GM23338 (cell line): ENCODE measurements at regions not wholly inside any gene's neighbourhood (a gene's known extent, or its start where the extent isn't known, plus 50 kb on each side); places are given as distances from the start of the nearest gene placed in this dataset.

Experiments
- ATAC-seq: fragments of 200-7000 bp; cut with Tn5 transposase; 3 replicates; pipeline ENCODE4 v1.9.1; 2020
- DNase-seq: peaks from one replicate; pipeline ENCODE4 v3.0.0-alpha.2; 2015; ENCODE audit warnings: low spot score
- H2AFZ ChIP-seq: fragments of 200-600 bp; sonication (generic); 2 replicates; pipeline ENCODE4 v1.8.0; 2016; ENCODE audit warnings: antibody characterized with exemption, mild to moderate bottlenecking, moderate library complexity
- H3F3A ChIP-seq: fragments of 200-600 bp; sonication (generic); replicated peaks from 2 replicates; pipeline ENCODE4 v1.8.0; 2017; ENCODE audit warnings: antibody characterized with exemption, mixed run types, low read depth
- H3K27ac ChIP-seq: fragments of 200-600 bp; sonication (generic); 2 replicates; pipeline ENCODE4 v1.6.1; 2016; ENCODE audit warnings: low read depth
- H3K27me3 ChIP-seq: fragments of 200-600 bp; sonication (generic); 2 replicates; pipeline ENCODE4 v1.8.0; 2016; ENCODE audit warnings: mild to moderate bottlenecking, mixed run types, moderate library complexity; ENCODE audit not compliant: insufficient read depth
- H3K36me3 ChIP-seq: fragments of 200-600 bp; sonication (generic); 2 replicates; pipeline ENCODE4 v1.8.0; 2016; ENCODE audit warnings: mild to moderate bottlenecking; ENCODE audit not compliant: insufficient read depth
- H3K4me1 ChIP-seq: fragments of 200-600 bp; sonication (generic); 2 replicates; pipeline ENCODE4 v1.8.0; 2016; ENCODE audit warnings: mild to moderate bottlenecking, moderate library complexity; ENCODE audit not compliant: insufficient read depth
- H3K4me2 ChIP-seq: fragments of 200-600 bp; sonication (generic); 2 replicates; pipeline ENCODE4 v1.7.1; 2017; ENCODE audit warnings: mixed run types
- H3K4me3 ChIP-seq: fragments of 200-600 bp; sonication (generic); 2 replicates; pipeline ENCODE4 v1.6.1; 2016; ENCODE audit warnings: mixed run types
- H3K79me2 ChIP-seq: fragments of 200-600 bp; sonication (generic); replicated peaks from 2 replicates; pipeline ENCODE4 v1.8.0; 2017; ENCODE audit warnings: mild to moderate bottlenecking; ENCODE audit not compliant: insufficient read depth
- H3K9me2 ChIP-seq: fragments of 200-600 bp; sonication (generic); 2 replicates; pipeline ENCODE4 v1.8.0; 2017; ENCODE audit not compliant: insufficient read depth
- H4K20me1 ChIP-seq: fragments of 200-600 bp; sonication (generic); replicated peaks from 2 replicates; pipeline ENCODE4 v1.8.0; 2017; ENCODE audit warnings: mild to moderate bottlenecking; ENCODE audit not compliant: insufficient read depth
- H3K27ac Mint-ChIP-seq: 2 replicates; pipeline ENCODE4 v1.8.0; 2020; ENCODE audit warnings: inconsistent platforms, mild to moderate bottlenecking, moderate library complexity, mixed read lengths
- H3K27me3 Mint-ChIP-seq: 3 replicates; pipeline ENCODE4 v1.8.0; 2022; ENCODE audit warnings: low read depth, mild to moderate bottlenecking, moderate library complexity, mixed read lengths, inconsistent platforms; ENCODE audit not compliant: insufficient read depth, poor library complexity
- H3K36me3 Mint-ChIP-seq: 3 replicates; pipeline ENCODE4 v1.8.0; 2021; ENCODE audit warnings: low read depth, mild to moderate bottlenecking, inconsistent platforms, moderate library complexity, mixed read lengths
- H3K4me1 Mint-ChIP-seq: 3 replicates; pipeline ENCODE4 v1.8.0; 2020; ENCODE audit warnings: mild to moderate bottlenecking, inconsistent platforms, mixed read lengths
- H3K4me3 Mint-ChIP-seq: 3 replicates; pipeline ENCODE4 v1.8.0; 2021; ENCODE audit warnings: moderate library complexity, mild to moderate bottlenecking, inconsistent platforms, mixed read lengths
- H3K9me3 Mint-ChIP-seq: 3 replicates; pipeline ENCODE4 v1.8.0; 2020; ENCODE audit warnings: moderate library complexity, mild to moderate bottlenecking, inconsistent platforms, mixed read lengths
- CREB1 ChIP-seq: fragments of 250-450 bp; sonication (Bioruptor Pico); IDR thresholded peaks from 2 replicates; pipeline ENCODE4 v1.5.0; 2020; ENCODE audit warnings: low read depth, mild to moderate bottlenecking, moderate library complexity
- EZH2phosphoT487 ChIP-seq: fragments of 200-600 bp; sonication (generic); IDR thresholded peaks from one replicate; pipeline ENCODE4 v1.8.1; 2018; ENCODE audit warnings: antibody characterized with exemption; ENCODE audit not compliant: unreplicated experiment
- JUNB ChIP-seq: IDR thresholded peaks from one replicate; pipeline ENCODE4 v1.6.1; 2016; ENCODE audit warnings: antibody characterized with exemption; ENCODE audit not compliant: unreplicated experiment
- NANOG ChIP-seq: IDR thresholded peaks from 2 replicates; pipeline ENCODE4 v1.6.1; 2016; ENCODE audit warnings: antibody characterized with exemption, borderline replicate concordance
- POLR2AphosphoS5 ChIP-seq: IDR thresholded peaks from 2 replicates; pipeline ENCODE4 v1.6.1; 2016; ENCODE audit warnings: antibody characterized with exemption, low read depth
- REST ChIP-seq: IDR thresholded peaks from one replicate; pipeline ENCODE4 v1.6.1; 2018; ENCODE audit warnings: antibody characterized with exemption; ENCODE audit not compliant: unreplicated experiment
- STAT1 ChIP-seq: IDR thresholded peaks from one replicate; pipeline ENCODE4 v1.6.1; 2016; ENCODE audit warnings: antibody characterized with exemption; ENCODE audit not compliant: unreplicated experiment
- ZNF114 ChIP-seq: fragments of 250-450 bp; sonication (Bioruptor Pico); IDR thresholded peaks from 2 replicates; pipeline ENCODE4 v1.5.0; 2020; ENCODE audit warnings: mild to moderate bottlenecking, moderate library complexity
- ZNF331 ChIP-seq: fragments of 250-450 bp; sonication (Bioruptor Pico); IDR thresholded peaks from 2 replicates; pipeline ENCODE4 v1.5.0; 2020; ENCODE audit warnings: low read depth, mild to moderate bottlenecking, moderate library complexity
- ZNF462 ChIP-seq: fragments of 250-450 bp; sonication (Bioruptor Pico); IDR thresholded peaks from 2 replicates; pipeline ENCODE4 v1.5.0; 2020; ENCODE audit warnings: mild to moderate bottlenecking, moderate library complexity
- TF ChIP-seq, protein P1 (sequence below), 2 experiments: fragments of 200-600 bp in 1 of 2; sonication (generic) in 1 of 2; conservative IDR thresholded peaks; 2 replicates each; pipeline versions ENCODE4 v1.5.1 to v1.6.1; 2016 to 2017; ENCODE audit warnings: antibody characterized with exemption in 2 of 2, low read depth in 2 of 2, mild to moderate bottlenecking in 2 of 2, moderate library complexity in 1 of 2

- H2AFZ ChIP-seq = no peak overlapping the region
- H3F3A ChIP-seq = no peaks in the 10 kb centered on the region
- H3K27me3 Mint-ChIP-seq = no peaks in the 10 kb centered on the region
- H3K36me3 ChIP-seq = no peaks in the 10 kb centered on the region
- no peak overlapping the region for H3K4me3 Mint-ChIP-seq
- DNase-seq = no peak
- no peaks in the 10 kb centered on the region for H3K36me3 Mint-ChIP-seq
- no peaks in the 10 kb centered on the region for H4K20me1 ChIP-seq
- H3K79me2 ChIP-seq = no peaks in the 10 kb centered on the region
- no peaks in the 10 kb centered on the region for H3K4me1 Mint-ChIP-seq
- no peaks in the 10 kb centered on the region for H3K4me1 ChIP-seq
- ATAC-seq = no peak
- H3K4me3 ChIP-seq = no peak overlapping the region
- no peaks in the 10 kb centered on the region for H3K9me2 ChIP-seq
- H3K27ac Mint-ChIP-seq = no peak overlapping the region
- no peaks in the 10 kb centered on the region for H3K27me3 ChIP-seq
- no peaks in the 10 kb centered on the region for H3K9me3 Mint-ChIP-seq
- no peak overlapping the region for H3K4me2 ChIP-seq
- H3K27ac ChIP-seq = no peak overlapping the region
- TF ChIP-seq ZNF331 = no peak
- no peak for TF ChIP-seq ZNF114 (CRISPR knock-in tag)
- no peak for TF ChIP-seq POLR2AphosphoS5
- TF ChIP-seq, protein P1, sequence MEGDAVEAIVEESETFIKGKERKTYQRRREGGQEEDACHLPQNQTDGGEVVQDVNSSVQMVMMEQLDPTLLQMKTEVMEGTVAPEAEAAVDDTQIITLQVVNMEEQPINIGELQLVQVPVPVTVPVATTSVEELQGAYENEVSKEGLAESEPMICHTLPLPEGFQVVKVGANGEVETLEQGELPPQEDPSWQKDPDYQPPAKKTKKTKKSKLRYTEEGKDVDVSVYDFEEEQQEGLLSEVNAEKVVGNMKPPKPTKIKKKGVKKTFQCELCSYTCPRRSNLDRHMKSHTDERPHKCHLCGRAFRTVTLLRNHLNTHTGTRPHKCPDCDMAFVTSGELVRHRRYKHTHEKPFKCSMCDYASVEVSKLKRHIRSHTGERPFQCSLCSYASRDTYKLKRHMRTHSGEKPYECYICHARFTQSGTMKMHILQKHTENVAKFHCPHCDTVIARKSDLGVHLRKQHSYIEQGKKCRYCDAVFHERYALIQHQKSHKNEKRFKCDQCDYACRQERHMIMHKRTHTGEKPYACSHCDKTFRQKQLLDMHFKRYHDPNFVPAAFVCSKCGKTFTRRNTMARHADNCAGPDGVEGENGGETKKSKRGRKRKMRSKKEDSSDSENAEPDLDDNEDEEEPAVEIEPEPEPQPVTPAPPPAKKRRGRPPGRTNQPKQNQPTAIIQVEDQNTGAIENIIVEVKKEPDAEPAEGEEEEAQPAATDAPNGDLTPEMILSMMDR (conservative IDR thresholded peaks at IDR 0.05; ENCODE audit: low read depth in 2 of 2) = no peak
- TF ChIP-seq JUNB = no peak
- TF ChIP-seq EZH2phosphoT487 = no peak
- TF ChIP-seq STAT1 = no peak
- TF ChIP-seq ZNF462 (CRISPR knock-in tag) = no peak
- no peak for TF ChIP-seq NANOG
- TF ChIP-seq REST = no peak
- no peak for TF ChIP-seq CREB1 (CRISPR knock-in tag)
Observed at GRCh38 chr1:102047724-102048123, 51.0 kb upstream of the OLFM3 start.
